SK-N-MC (cell line): ENCODE measurements at regions not wholly inside any gene's neighbourhood (a gene's known extent, or its start where the extent isn't known, plus 50 kb on each side); places are given as distances from the start of the nearest gene placed in this dataset.

Experiments
- EZH2 ChIP-seq: fragments of 200-600 bp; sonication (generic); IDR thresholded peaks from one replicate; pipeline ENCODE4 v1.6.1; 2017; ENCODE audit warnings: antibody characterized with exemption
- POLR2AphosphoS5 ChIP-seq: IDR thresholded peaks from 2 replicates; pipeline ENCODE4 v1.6.1; 2012; ENCODE audit warnings: mild to moderate bottlenecking, low read depth, low read length, borderline replicate concordance

DNA sequence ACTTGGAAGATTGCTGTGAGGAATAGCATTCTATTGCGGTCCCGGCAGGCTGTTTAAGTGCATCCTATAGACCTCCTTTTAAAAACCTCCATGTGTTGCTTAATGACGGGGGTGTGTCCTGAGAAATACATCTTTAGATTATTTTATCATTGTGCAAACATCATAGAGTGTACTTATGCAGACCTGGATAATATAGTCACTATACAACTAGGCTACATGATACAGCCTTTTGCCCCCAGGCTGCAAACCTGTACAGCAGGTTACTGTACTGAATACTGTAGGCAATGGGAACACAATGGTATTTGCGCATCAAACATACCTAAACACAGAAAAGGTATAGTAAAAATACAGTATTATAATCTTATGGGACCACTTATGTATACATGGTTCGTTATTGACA is 175.6 kb downstream of the RNF144B start:
- TF ChIP-seq POLR2AphosphoS5 (no peak), EZH2 (no peak)
